ENCODE measurements at regions not wholly inside any gene's neighbourhood (a gene's known extent, or its start where the extent isn't known, plus 50 kb on each side); places are given as distances from the start of the nearest gene placed in this dataset.
A peak's percentile ranks its signal among the peaks of the same experiment; 100 is the strongest.

DNA sequence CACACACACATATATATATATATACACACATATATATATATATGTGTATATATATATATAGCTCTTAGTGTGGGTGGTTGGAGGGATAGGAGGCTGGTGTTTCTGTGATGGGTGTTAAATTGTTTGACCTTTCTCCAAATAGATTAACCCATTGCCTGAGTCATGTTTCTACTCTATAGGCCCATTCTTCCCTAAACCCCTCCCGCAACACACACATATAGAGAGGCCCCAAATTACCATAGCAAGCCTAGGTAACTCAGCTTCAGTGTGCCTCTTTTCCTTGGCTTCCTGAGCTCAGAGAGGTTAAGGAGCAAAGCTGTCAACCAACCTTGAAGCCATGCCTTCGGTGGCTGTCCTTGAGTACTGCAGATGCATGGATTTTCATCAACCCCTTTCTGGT, 98.7 kb upstream of the ADO start:
- ATAC-seq (no peak), DNase-seq (no peak)
- TF ChIP-seq, protein P1, sequence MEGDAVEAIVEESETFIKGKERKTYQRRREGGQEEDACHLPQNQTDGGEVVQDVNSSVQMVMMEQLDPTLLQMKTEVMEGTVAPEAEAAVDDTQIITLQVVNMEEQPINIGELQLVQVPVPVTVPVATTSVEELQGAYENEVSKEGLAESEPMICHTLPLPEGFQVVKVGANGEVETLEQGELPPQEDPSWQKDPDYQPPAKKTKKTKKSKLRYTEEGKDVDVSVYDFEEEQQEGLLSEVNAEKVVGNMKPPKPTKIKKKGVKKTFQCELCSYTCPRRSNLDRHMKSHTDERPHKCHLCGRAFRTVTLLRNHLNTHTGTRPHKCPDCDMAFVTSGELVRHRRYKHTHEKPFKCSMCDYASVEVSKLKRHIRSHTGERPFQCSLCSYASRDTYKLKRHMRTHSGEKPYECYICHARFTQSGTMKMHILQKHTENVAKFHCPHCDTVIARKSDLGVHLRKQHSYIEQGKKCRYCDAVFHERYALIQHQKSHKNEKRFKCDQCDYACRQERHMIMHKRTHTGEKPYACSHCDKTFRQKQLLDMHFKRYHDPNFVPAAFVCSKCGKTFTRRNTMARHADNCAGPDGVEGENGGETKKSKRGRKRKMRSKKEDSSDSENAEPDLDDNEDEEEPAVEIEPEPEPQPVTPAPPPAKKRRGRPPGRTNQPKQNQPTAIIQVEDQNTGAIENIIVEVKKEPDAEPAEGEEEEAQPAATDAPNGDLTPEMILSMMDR (IDR thresholded peaks at IDR 0.05) = no peak
- no peak for TF ChIP-seq POLR2A (IDR thresholded peaks at IDR 0.05)
- H3K9me3 ChIP-seq = no peaks in the 10 kb centered on the region
- no peaks in the 10 kb centered on the region for H3K36me3 ChIP-seq (replicated peaks in 1 of 2; ENCODE audit: insufficient read depth in 1 of 2, low read depth in 2 of 2)
- no peak overlapping the region for H3K27ac ChIP-seq
- intact Hi-C loops (cut with DNase I) = no loop called here
- no peak overlapping the region for H3K4me3 ChIP-seq
- H3K27me3 ChIP-seq = no peaks in the 10 kb centered on the region
- 73 to 86% methylated on average over 2 of the region's 2 CpGs for WGBS, 2 donors
- H3K4me1 ChIP-seq = no peaks in the 10 kb centered on the region

DNA sequence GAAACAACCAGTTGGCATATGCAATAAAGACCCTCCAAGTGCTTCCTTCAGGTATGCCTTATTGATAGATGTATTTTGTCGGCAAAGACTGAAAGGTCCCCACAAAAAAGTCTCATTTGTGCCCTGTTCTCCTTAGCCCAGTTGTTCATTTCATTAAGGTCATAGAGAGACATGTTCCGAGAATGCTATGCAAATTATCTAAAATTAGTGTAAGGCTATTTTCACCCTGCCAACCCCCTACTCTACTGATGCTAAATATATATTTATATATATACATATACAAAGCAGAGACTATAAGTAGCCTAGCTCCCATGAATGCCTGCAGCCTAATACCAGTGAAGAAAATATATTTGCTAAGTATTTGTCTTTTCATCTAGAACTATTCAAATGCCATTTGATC, 96.7 kb upstream of the ADO start:
- ATAC-seq (no peak), DNase-seq (no peak)
- Histone ChIP-seq H3K27me3 (no peaks in the 10 kb centered on the region), H3K4me3 (no peak overlapping the region), H3K36me3 (replicated peaks in 1 of 2; ENCODE audit: insufficient read depth in 1 of 2, low read depth in 2 of 2) (no peaks in the 10 kb centered on the region), H3K9me3 (no peaks in the 10 kb centered on the region), H3K4me1 (no peaks in the 10 kb centered on the region), H3K27ac (no peak overlapping the region)
- intact Hi-C loops (cut with DNase I) = no loop called here
- TF ChIP-seq, protein P1 (IDR thresholded peaks at IDR 0.05) = no peak
- TF ChIP-seq POLR2A (IDR thresholded peaks at IDR 0.05) = no peak
- 72 to 86% methylated on average over 2 of the region's 2 CpGs for WGBS, 2 donors

DNA sequence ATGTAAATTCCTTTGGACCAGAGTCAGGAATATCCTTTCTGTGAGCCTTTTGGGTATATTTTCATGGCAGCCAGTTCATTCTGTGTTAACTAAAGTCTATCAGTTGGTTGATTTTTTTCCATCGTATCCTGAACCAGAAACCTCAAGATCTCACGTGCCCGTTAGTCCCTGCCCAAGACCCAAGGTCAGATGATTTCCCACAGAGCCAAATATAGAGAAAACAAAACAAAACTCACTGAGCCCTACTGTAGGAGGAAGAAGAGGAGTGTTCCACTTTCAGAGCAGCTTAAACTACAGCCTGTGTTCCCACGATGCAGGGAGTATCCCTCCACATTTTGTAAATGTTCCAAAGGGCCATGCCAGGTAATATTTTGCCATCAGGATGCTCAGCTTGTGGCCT, 96.0 kb upstream of the ADO start:
- Histone ChIP-seq H3K4me1 (no peaks in the 10 kb centered on the region), H3K27ac (no peak overlapping the region), H3K4me3 (no peak overlapping the region), H3K9me3 (no peaks in the 10 kb centered on the region), H3K27me3 (no peaks in the 10 kb centered on the region), H3K36me3 (replicated peaks in 1 of 2; ENCODE audit: insufficient read depth in 1 of 2, low read depth in 2 of 2) (no peaks in the 10 kb centered on the region)
- DNase-seq = peak in 1 of 4 donors; percentile 5
- WGBS, 2 donors = 19 to 26% methylated on average over 4 of the region's 4 CpGs
- intact Hi-C loops (cut with DNase I) = no loop called here
- no peak for ATAC-seq
- TF ChIP-seq, protein P1 (IDR thresholded peaks at IDR 0.05) = no peak
- no peak for TF ChIP-seq POLR2A (IDR thresholded peaks at IDR 0.05)

DNA sequence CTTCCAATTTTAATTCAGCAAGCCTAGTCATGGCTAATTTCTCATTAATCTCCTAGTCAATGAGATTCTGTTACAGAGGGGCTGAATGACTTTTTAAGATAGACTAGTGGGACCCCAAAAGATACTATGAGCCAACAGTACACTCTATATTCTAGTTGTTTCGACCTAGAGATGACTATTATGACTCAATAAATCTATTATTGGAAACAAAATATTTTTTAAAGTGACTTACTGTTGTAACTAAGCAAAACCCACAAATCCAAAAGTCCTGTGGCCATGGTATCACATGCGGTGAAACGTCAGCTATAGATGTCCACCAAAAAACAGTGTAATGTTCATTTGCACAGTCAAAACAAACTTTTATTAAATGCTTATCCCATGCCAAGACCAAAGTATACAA, 95.3 kb upstream of the ADO start:
- intact Hi-C loops (cut with DNase I) = no loop called here
- no peak overlapping the region for H3K4me3 ChIP-seq
- H3K9me3 ChIP-seq = no peaks in the 10 kb centered on the region
- H3K27ac ChIP-seq = no peak overlapping the region
- no peaks in the 10 kb centered on the region for H3K4me1 ChIP-seq
- no peak for TF ChIP-seq POLR2A (IDR thresholded peaks at IDR 0.05)
- TF ChIP-seq, protein P1 (IDR thresholded peaks at IDR 0.05) = no peak
- DNase-seq (no peak), ATAC-seq (no peak)
- WGBS, 2 donors = 49 to 59% methylated on average over 3 of the region's 3 CpGs
- H3K27me3 ChIP-seq = no peaks in the 10 kb centered on the region
- no peaks in the 10 kb centered on the region for H3K36me3 ChIP-seq (replicated peaks in 1 of 2; ENCODE audit: insufficient read depth in 1 of 2, low read depth in 2 of 2)

DNA sequence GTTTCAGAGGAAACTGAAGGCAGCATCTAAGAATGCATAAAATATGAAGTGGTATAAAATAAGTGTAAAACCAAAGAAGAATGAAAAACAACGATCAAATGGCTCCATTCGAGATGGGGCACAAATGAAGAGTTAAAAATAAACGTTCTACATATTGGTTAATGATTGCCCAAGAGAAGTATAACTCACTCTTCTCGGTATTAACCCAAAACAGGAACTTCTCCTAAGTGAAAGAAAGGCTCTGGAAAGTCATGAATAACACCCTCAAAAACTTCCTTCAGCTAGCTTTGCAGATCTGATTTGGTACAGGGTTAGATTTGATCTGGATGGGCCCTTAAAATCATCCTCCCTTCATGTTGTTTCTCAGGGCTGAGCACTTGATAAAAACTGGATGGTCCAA, 94.3 kb upstream of the ADO start:
- intact Hi-C loops (cut with DNase I) = no loop called here
- 20 to 22% methylated on average over 4 of the region's 4 CpGs for WGBS, 2 donors

More for the DNA sequence above, 94.3 kb upstream of the ADO start:
- no peaks in the 10 kb centered on the region for H3K36me3 ChIP-seq (replicated peaks in 1 of 2; ENCODE audit: insufficient read depth in 1 of 2, low read depth in 2 of 2)
- no peak overlapping the region for H3K4me3 ChIP-seq
- no peaks in the 10 kb centered on the region for H3K4me1 ChIP-seq
- ATAC-seq (no peak), DNase-seq (no peak)
- no peaks in the 10 kb centered on the region for H3K9me3 ChIP-seq
- H3K27me3 ChIP-seq = no peaks in the 10 kb centered on the region
- no peak overlapping the region for H3K27ac ChIP-seq
- TF ChIP-seq, protein P1 (IDR thresholded peaks at IDR 0.05) = no peak
- no peak for TF ChIP-seq POLR2A (IDR thresholded peaks at IDR 0.05)

Measured in body of pancreas (tissue), 4 donors.